K562 (cell line): ENCODE measurements at regions not wholly inside any gene's neighbourhood (a gene's known extent, or its start where the extent isn't known, plus 50 kb on each side); places are given as distances from the start of the nearest gene placed in this dataset.

Source experiments
- ATAC-seq: fragments of 200-7000 bp; cut with Tn5 transposase; 3 replicates; pipeline ENCODE4 v1.9.1; 2020; ENCODE audit warnings: moderate library complexity
- BruUV-seq: library from RNA; stranded (reverse); fragments of 400-500 nt; replicated peaks from 2 replicates; lab custom pipeline; 2021; lab: Mats Ljungman, UMichigan
- CTCF ChIA-PET: fragments of 300-600 bp; formaldehyde crosslinking; extraction: SDS; loops from one replicate; lab custom pipeline; 2021; ENCODE audit warnings: low intra/inter-chr PET ratio; lab: Yijun Ruan, JAX
- POLR2A ChIA-PET: fragments of 300-600, 350-650 bp; sonication (Branson Sonifier 250); formaldehyde crosslinking; extraction: SDS; loops from one replicate; lab custom pipeline; 2021; ENCODE audit warnings: antibody characterized with exemption, inconsistent platforms; lab: Yijun Ruan, JAX
- DNase-seq, 4 experiments: peaks; one replicate each; pipeline versions ENCODE4 v3.0.0 to v3.0.0-alpha.2; 2011 to 2018; ENCODE audit warnings: low spot score in 3 of 4, mixed read lengths in 3 of 4; ENCODE audit errors: extremely low read depth in 1 of 4
- FAIRE-seq: peaks from 2 replicates; lab custom pipeline; 2011; peaks lifted over from hg19 to GRCh38; lab: Jason Lieb, UNC
- H2AFZ ChIP-seq: 2 replicates; pipeline ENCODE4 v1.6.0; 2011; ENCODE audit warnings: low read depth, low read length, control low read depth, inconsistent platforms
- H3K27ac ChIP-seq: fragments of 200-600 bp; 3 replicates; pipeline ENCODE4 v1.8.0; 2011; ENCODE audit warnings: low read depth, mild to moderate bottlenecking, control low read depth, inconsistent platforms, low read length, moderate library complexity, mixed read lengths; ENCODE audit errors: extremely low read depth
- H3K27me3 ChIP-seq, 2 experiments: fragments of 300-600 bp in 1 of 2; 2 replicates in 1 of 2; 3 replicates in 1 of 2; pipeline versions ENCODE4 v1.6.0 to v1.8.0; 2011; ENCODE audit warnings: inconsistent platforms in 2 of 2, low read length in 2 of 2, mild to moderate bottlenecking in 1 of 2, mixed read lengths in 1 of 2, moderate library complexity in 1 of 2; ENCODE audit not compliant: control insufficient read depth in 2 of 2, insufficient read depth in 2 of 2
- H3K36me3 ChIP-seq: fragments of 300-600 bp; 3 replicates; pipeline ENCODE4 v1.8.0; 2011; ENCODE audit warnings: mild to moderate bottlenecking, low read length, inconsistent platforms; ENCODE audit not compliant: control insufficient read depth, insufficient read depth
- H3K4me1 ChIP-seq, 2 experiments: fragments of 200-600 bp in 1 of 2; replicated peaks in 1 of 2; 2 replicates in 1 of 2; 3 replicates in 1 of 2; pipeline versions ENCODE4 v1.5.1 to v1.8.0; 2011; ENCODE audit warnings: inconsistent platforms in 2 of 2, low read length in 2 of 2, mild to moderate bottlenecking in 1 of 2, mixed read lengths in 1 of 2, moderate library complexity in 1 of 2; ENCODE audit not compliant: control insufficient read depth in 2 of 2, insufficient read depth in 2 of 2
- H3K4me2 ChIP-seq: 2 replicates; pipeline ENCODE4 v1.6.1; 2011; ENCODE audit warnings: low read length, control low read depth, inconsistent platforms, mixed read lengths; ENCODE audit not compliant: insufficient read depth
- H3K4me3 ChIP-seq: fragments of 200-600 bp; sonication (generic), shearing (Covaris generic); 2 replicates; pipeline ENCODE4 v1.5.1; 2016; ENCODE audit warnings: control low read depth, inconsistent platforms
- H3K79me2 ChIP-seq: fragments of 200-600 bp; 3 replicates; pipeline ENCODE4 v1.8.0; 2011; ENCODE audit warnings: low read length, inconsistent platforms; ENCODE audit not compliant: control insufficient read depth, insufficient read depth
- H3K9ac ChIP-seq, 2 experiments: 2 replicates each; pipeline versions ENCODE4 v1.6.0 to v1.6.1; 2011; ENCODE audit warnings: low read depth in 2 of 2, low read length in 2 of 2, control low read depth in 1 of 2, inconsistent platforms in 1 of 2, mild to moderate bottlenecking in 1 of 2, mixed read lengths in 1 of 2; ENCODE audit not compliant: insufficient read depth in 1 of 2
- H3K9me1 ChIP-seq: one replicate; pipeline ENCODE4 v1.6.0; 2011; ENCODE audit warnings: inconsistent platforms, mild to moderate bottlenecking, low read length, moderate library complexity; ENCODE audit not compliant: control insufficient read depth, insufficient read depth
- H3K9me3 ChIP-seq: replicated peaks from 2 replicates; pipeline ENCODE4 v1.5.1; 2011; ENCODE audit warnings: low read depth, low read length, inconsistent platforms; ENCODE audit not compliant: control insufficient read depth, insufficient read depth
- H4K20me1 ChIP-seq: replicated peaks from 2 replicates; pipeline ENCODE4 v1.6.1; 2011; ENCODE audit warnings: low read length, inconsistent platforms, mixed read lengths; ENCODE audit not compliant: control insufficient read depth, insufficient read depth
- BHLHE40 ChIP-seq: IDR thresholded peaks from 2 replicates; pipeline ENCODE4 v1.6.1; 2011; ENCODE audit warnings: low read length, improper control_type of control experiment
- ELF4 ChIP-seq: fragments of 450-650 bp; formaldehyde crosslinking; IDR thresholded peaks from 2 replicates; pipeline ENCODE4 v1.4.0; 2022; ENCODE audit warnings: missing genetic modification characterization
- GATAD2B ChIP-seq: fragments of 450-650 bp; IDR thresholded peaks from 2 replicates; pipeline ENCODE4 v1.6.1; 2017; ENCODE audit warnings: mild to moderate bottlenecking, borderline replicate concordance
- HDAC1 ChIP-seq, 2 experiments: fragments of 450-650 bp; IDR thresholded peaks; 2 replicates each; pipeline ENCODE4 v1.6.1; 2016 to 2017; ENCODE audit warnings: inconsistent platforms in 1 of 2, mild to moderate bottlenecking in 1 of 2, moderate library complexity in 1 of 2
- HIVEP1 ChIP-seq: fragments of 250-450 bp; sonication (Bioruptor Pico); IDR thresholded peaks from 2 replicates; pipeline ENCODE4 v1.4.0; 2020; ENCODE audit warnings: mild to moderate bottlenecking
- HNRNPUL1 ChIP-seq: fragments of 200-400 bp; formaldehyde crosslinking; IDR thresholded peaks from 2 replicates; pipeline ENCODE4 v1.6.1; 2017; ENCODE audit warnings: low read length
- NFE2 ChIP-seq: IDR thresholded peaks from 2 replicates; pipeline ENCODE4 v1.6.1; 2014; ENCODE audit warnings: antibody characterized with exemption, low read depth
- PHTF2 ChIP-seq: fragments of 250-450 bp; sonication (Bioruptor Pico); IDR thresholded peaks from 2 replicates; pipeline ENCODE4 v1.5.0; 2021; ENCODE audit warnings: mild to moderate bottlenecking
- PML ChIP-seq: IDR thresholded peaks from 2 replicates; pipeline ENCODE4 v1.6.1; 2012; ENCODE audit warnings: low read length, inconsistent platforms
- POLR2AphosphoS5 ChIP-seq: IDR thresholded peaks from 2 replicates; pipeline ENCODE4 v1.6.1; 2011; ENCODE audit warnings: mild to moderate bottlenecking, low read depth, low read length, moderate library complexity; ENCODE audit not compliant: control insufficient read depth, insufficient read depth
- RCOR1 ChIP-seq, 2 experiments: IDR thresholded peaks; 2 replicates each; pipeline ENCODE4 v1.6.1; 2012; ENCODE audit warnings: low read depth in 2 of 2, low read length in 2 of 2, borderline replicate concordance in 1 of 2, improper control_type of control experiment in 1 of 2
- TARDBP ChIP-seq: fragments of 450-650 bp; IDR thresholded peaks from 2 replicates; pipeline ENCODE4 v1.6.1; 2016
- TGIF2 ChIP-seq: sonication (generic); formaldehyde crosslinking; IDR thresholded peaks from 2 replicates; pipeline ENCODE4 v1.8.1; 2022; ENCODE audit warnings: mild to moderate bottlenecking, missing genetic modification reagents, moderate library complexity
- U2AF1 ChIP-seq: fragments of 200-400 bp; formaldehyde crosslinking; optimal IDR thresholded peaks from 2 replicates; pipeline ENCODE3; 2017; ENCODE audit warnings: mild to moderate bottlenecking, low read depth, low read length, moderate library complexity
- YY1 ChIP-seq, 3 experiments: IDR thresholded peaks; 2 replicates each; pipeline ENCODE4 v1.6.1; 2011; ENCODE audit warnings: low read length in 2 of 3, mild to moderate bottlenecking in 2 of 3, moderate library complexity in 2 of 3, borderline replicate concordance in 1 of 3, control low read depth in 1 of 3, low read depth in 1 of 3; ENCODE audit not compliant: insufficient read depth in 3 of 3, insufficient replicate concordance in 2 of 3, control insufficient read depth in 1 of 3, insufficient read length in 1 of 3; ENCODE audit errors: extremely low read depth in 1 of 3
- ZNF551 ChIP-seq: fragments of 250-450 bp; sonication (Bioruptor Pico); IDR thresholded peaks from 2 replicates; pipeline ENCODE4 v1.5.0; 2021; ENCODE audit warnings: mild to moderate bottlenecking, moderate library complexity
- WGBS: fragments of 100-300 bp; shearing (Covaris generic); methylation state at CpG from one replicate; pipeline ENCODE4 v1.1.6; 2016; ENCODE audit warnings: low coverage, mixed read lengths; ENCODE audit not compliant: insufficient coverage; ENCODE audit errors: missing lambda C conversion rate; 5-methylcytosine and 5-hydroxymethylcytosine counted together
- in situ Hi-C: fragments of 300-500 bp; cut with MboI; formaldehyde crosslinking; loops from 4 replicates; pipeline ENCODE4 v1.15.0; 2018; ENCODE audit warnings: inconsistent platforms, mixed read lengths
- intact Hi-C: fragments of 100-400 bp; cut with micrococcal nuclease; formaldehyde crosslinking; loops from 2 replicates; pipeline ENCODE4 v1.14.2; 2022
- TF ChIP-seq, protein P1 (sequence below): IDR thresholded peaks from 3 replicates; pipeline ENCODE4 v1.6.1; 2011; ENCODE audit warnings: borderline replicate concordance, mild to moderate bottlenecking, moderate library complexity; ENCODE audit not compliant: insufficient read length; ENCODE audit errors: extremely low read depth
- TF ChIP-seq, protein P2 (sequence below): fragments of 250-450 bp; sonication (Bioruptor Pico); IDR thresholded peaks from 2 replicates; pipeline ENCODE4 v1.5.0; 2021

DNA sequence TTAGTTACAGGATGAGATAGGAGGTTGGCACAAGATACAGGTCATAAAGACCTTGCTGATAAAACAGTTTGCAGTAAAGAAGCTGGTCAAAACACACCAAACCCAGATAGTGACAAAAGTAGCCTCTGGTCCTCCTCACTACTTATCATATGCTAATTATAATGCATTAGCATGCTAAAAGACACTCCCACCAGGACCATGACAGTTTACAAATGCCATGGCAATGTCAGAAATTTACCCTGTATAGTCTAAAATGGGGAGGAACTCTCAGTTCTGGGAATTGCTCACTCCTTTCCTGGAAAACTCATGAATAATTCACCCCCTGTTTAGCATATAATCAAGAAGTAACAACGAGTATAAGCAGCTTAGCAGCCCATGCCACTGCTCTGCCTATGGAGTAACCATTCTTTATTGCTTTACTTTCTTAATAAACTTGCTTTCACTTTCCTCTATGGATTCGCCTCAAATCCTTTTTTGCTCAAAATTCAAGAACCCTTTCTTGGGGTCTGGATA is 1254.4 kb downstream of the PCDH7 start:
- Histone ChIP-seq H3K36me3 (no peaks in the 10 kb centered on the region), H3K4me1 (no peaks in the 10 kb centered on the region), H3K9me1 (no peaks in the 10 kb centered on the region), H3K9ac (no peak overlapping the region), H3K4me2 (no peak overlapping the region), H3K79me2 (no peaks in the 10 kb centered on the region), H3K27ac (no peak overlapping the region), H3K4me3 (no peak overlapping the region), H3K9me3 (no peaks in the 10 kb centered on the region), H2AFZ (no peak overlapping the region), H4K20me1 (no peaks in the 10 kb centered on the region), H3K27me3 (no peaks in the 10 kb centered on the region)
- intact Hi-C loops (no loop called here), in situ Hi-C loops (no loop called here)
- no peak for ATAC-seq
- 3% methylated on average over 2 of the region's 2 CpGs for WGBS
- no TSS peak for BruUV-seq
- CTCF ChIA-PET = no interaction called here
- no peak for FAIRE-seq
- POLR2A ChIA-PET = no interaction called here
- TF ChIP-seq, protein P1, sequence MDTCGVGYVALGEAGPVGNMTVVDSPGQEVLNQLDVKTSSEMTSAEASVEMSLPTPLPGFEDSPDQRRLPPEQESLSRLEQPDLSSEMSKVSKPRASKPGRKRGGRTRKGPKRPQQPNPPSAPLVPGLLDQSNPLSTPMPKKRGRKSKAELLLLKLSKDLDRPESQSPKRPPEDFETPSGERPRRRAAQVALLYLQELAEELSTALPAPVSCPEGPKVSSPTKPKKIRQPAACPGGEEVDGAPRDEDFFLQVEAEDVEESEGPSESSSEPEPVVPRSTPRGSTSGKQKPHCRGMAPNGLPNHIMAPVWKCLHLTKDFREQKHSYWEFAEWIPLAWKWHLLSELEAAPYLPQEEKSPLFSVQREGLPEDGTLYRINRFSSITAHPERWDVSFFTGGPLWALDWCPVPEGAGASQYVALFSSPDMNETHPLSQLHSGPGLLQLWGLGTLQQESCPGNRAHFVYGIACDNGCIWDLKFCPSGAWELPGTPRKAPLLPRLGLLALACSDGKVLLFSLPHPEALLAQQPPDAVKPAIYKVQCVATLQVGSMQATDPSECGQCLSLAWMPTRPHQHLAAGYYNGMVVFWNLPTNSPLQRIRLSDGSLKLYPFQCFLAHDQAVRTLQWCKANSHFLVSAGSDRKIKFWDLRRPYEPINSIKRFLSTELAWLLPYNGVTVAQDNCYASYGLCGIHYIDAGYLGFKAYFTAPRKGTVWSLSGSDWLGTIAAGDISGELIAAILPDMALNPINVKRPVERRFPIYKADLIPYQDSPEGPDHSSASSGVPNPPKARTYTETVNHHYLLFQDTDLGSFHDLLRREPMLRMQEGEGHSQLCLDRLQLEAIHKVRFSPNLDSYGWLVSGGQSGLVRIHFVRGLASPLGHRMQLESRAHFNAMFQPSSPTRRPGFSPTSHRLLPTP = no peak
- TF ChIP-seq HNRNPUL1 (no peak), ZNF551 (CRISPR knock-in tag) (no peak), POLR2AphosphoS5 (no peak), RCOR1 (IDR thresholded peaks at IDR 0.05; ENCODE audit: borderline replicate concordance in 1 of 2, low read depth in 2 of 2, low read length in 2 of 2) (no peak), HIVEP1 (CRISPR knock-in tag) (no peak), BHLHE40 (no peak), PML (no peak), TARDBP (no peak), NFE2 (no peak), PHTF2 (no peak), YY1 (IDR thresholded peaks at IDR 0.05; ENCODE audit: borderline replicate concordance in 1 of 3, control insufficient read depth in 1 of 3, extremely low read depth in 1 of 3, insufficient read depth in 3 of 3, insufficient read length in 1 of 3, insufficient replicate concordance in 2 of 3, low read depth in 1 of 3, low read length in 2 of 3) (no peak), GATAD2B (no peak), U2AF1 (no peak), HDAC1 (IDR thresholded peaks at IDR 0.05) (no peak), TGIF2 (no peak), ELF4 (CRISPR knock-in tag) (no peak)
- TF ChIP-seq, protein P2, sequence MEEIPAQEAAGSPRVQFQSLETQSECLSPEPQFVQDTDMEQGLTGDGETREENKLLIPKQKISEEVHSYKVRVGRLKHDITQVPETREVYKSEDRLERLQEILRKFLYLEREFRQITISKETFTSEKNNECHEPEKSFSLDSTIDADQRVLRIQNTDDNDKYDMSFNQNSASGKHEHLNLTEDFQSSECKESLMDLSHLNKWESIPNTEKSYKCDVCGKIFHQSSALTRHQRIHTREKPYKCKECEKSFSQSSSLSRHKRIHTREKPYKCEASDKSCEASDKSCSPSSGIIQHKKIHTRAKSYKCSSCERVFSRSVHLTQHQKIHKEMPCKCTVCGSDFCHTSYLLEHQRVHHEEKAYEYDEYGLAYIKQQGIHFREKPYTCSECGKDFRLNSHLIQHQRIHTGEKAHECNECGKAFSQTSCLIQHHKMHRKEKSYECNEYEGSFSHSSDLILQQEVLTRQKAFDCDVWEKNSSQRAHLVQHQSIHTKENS = no peak
- no peak for DNase-seq
